NOMO-1 treated with DMSO at 0.1 percent for 48 hours (cell line): ENCODE measurements at regions not wholly inside any gene's neighbourhood (a gene's known extent, or its start where the extent isn't known, plus 50 kb on each side); places are given as distances from the start of the nearest gene placed in this dataset.

Experiments
- DNase-seq: peaks from one replicate; lab custom pipeline; 2025; ENCODE audit not compliant: unreplicated experiment; lab: John Stamatoyannopoulos, UW

DNA sequence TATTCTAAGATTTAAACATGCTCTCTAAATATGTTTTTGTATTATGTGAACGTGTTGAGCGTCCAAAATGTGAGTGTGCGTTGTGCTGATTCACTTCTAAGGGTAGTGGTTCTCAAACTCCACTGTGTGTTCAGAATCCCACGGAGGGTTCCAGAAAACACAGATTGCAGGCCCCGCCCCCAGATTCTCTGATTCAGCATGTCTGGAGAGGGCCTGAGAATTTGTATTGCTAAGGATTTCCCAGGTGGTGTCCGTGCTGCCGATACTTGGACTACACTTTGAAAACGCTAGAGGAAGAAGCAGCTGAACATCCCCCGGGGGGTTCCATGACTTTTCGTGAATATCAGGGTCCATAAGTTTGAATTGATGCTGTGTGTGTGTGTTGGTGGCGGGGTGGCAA lies 1043.2 kb upstream of the WWC1 start:
- DNase-seq: no peak

DNA sequence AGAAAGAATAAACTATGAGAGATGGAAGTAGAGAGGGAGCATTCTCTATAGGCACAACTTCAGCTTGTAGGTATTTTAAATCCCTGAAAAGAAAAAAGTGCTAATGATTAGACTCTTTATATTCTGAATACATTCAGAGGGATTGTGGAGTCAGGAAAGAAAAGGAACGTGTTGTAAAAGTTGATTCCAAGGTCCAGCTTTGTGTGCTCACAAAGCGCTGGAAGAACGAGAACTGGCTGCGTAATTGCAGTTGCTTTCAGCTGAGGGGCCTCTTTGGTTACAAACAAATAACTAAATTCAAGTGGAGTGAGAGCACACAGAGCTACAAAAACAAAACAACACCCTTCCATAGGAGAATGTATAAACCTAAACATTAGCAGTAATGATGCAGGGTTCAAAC lies 1040.4 kb upstream of the WWC1 start:
- DNase-seq: no peak

- DNase-seq: no peak
Measured at GRCh38 chr5:167254132-167254531, 1037.3 kb upstream of the WWC1 start.

DNA sequence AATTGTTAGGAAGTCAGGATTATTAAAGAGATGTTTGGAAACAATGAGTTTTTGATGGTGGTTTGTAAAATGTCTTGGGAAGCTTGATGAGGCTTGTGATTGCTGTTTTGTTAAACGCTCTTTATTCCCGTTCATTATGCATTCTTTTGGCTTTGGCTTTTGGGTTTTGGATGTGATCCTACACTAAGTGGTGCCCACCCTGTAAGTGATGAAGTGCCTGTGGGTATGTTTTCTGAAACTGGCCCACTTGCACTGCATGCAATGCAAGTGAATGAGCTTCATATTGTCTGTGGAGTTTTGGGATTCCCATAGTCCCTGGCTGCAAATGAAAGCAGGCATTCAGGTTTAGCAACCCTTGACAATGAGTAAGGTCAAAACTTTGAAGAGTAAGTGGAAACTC lies 1035.5 kb upstream of the WWC1 start:
- no peak for DNase-seq

GRCh38 chr5:167259806-167260205 lies 1031.6 kb upstream of the WWC1 start:
- no peak for DNase-seq

GRCh38 chr5:167261309-167262100 lies 1029.9 kb upstream of the WWC1 start:
- no peak for DNase-seq

- DNase-seq: no peak
Measured at GRCh38 chr5:167263185-167263584, 1028.3 kb upstream of the WWC1 start.

DNA sequence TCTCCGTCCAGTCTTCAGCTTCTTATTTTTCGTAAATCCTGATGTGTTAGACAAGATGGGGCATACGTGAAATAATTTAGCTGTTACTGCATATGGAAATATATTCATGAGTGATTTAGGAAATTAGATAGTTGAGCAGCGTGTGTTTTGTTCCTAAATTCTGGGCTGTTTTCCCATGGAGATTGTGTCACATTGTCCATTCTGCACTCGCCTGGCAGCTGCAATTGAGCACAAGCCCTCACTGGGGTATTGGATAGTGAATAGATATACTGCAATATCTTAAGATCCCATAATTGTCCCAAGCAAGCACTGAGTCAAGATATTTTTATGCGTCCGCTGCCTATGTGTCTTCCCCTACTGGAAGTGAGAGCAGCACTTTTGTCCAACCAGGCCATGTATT lies 1027.1 kb upstream of the WWC1 start:
- no peak for DNase-seq

DNA sequence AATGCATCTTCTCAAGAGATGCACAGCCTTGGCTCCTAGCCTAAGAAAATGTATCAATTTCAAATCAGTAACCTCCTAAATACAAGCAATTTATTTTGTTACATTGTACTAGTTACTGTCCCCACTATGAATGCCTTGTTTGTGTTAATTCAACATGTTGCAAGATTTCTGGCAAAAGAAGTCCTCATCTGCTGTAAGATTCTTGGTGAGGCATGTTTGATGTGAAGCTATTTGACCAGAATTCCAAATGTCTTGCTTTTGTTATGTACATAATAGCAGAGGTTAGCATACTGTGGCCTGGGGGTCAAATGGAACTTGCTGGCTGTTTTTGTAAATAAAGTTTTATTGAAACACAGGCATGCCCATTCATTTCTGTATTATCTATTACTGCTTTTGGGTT lies 1023.1 kb upstream of the WWC1 start:
- DNase-seq: no peak

GRCh38 chr5:167269146-167269545 lies 1022.3 kb upstream of the WWC1 start:
- DNase-seq: no peak

DNA sequence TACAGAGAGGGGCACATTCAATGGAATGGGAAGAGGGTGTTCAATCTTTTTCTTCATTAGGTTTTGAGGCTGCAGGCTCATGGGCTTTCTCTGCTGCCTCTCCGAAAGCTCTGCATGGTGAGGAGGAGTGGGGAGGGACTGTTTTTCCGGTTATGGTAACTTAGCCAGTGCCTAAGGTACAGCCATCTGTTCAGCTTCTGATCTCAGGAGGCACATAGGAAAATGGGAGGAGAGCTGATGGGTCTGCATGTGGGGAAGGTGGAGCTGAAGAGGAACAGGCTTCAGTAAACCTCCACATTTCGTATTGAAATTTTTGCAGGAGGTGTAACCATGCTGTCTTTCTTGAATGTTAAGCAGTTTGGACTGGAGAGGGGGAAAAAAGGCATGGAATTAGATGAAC lies 1020.4 kb upstream of the WWC1 start:
- DNase-seq: no peak

DNA sequence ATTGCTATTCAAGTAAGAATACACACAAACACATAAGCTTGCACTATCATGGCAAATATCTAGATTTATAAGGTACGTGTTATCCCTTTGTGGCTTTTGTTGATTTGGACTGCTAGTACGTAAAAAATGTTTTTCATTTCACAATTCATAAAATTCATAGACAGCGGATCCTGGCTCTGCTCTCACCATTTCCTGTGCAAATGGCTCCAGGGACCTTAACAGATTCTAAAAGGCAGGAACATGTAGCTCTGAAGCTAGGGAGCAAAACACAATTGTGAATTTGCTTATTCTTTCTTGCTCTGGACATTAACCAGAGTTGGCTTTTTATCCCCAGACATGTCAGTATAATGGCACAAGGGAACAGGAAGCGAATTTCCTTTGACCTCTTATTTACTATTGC lies 1019.9 kb upstream of the WWC1 start:
- DNase-seq: no peak

- DNase-seq: no peak
Measured at GRCh38 chr5:167280111-167280510, 1011.3 kb upstream of the WWC1 start.

- DNase-seq: no peak
Measured at GRCh38 chr5:167281925-167282324, 1009.5 kb upstream of the WWC1 start.

GRCh38 chr5:167283691-167284090 lies 1007.8 kb upstream of the WWC1 start:
- no peak for DNase-seq

- DNase-seq: no peak
Measured at GRCh38 chr5:167284222-167284890, 1007.1 kb upstream of the WWC1 start.

- no peak for DNase-seq
Measured at GRCh38 chr5:167285591-167285990, 1005.9 kb upstream of the WWC1 start.

- DNase-seq: no peak
Measured at GRCh38 chr5:167286891-167287290, 1004.6 kb upstream of the WWC1 start.

DNA sequence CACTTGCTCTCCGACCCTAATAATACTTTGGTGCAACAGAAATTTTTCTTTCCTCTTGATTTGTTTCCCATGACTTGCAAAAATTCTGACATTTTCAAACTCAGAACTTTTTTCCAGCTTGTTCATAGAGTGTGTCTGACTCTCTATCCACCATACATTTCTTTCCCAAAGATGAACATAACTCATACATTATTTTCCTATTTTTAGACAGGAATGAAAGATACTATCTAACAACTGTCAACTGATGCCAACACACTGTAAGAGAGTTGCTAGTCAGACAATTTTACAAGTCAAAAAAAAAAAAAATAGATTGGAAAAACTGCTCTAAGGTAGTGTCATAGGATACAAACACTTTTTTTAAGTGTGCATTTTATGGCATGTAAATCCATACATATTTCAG lies 1001.0 kb upstream of the WWC1 start:
- DNase-seq: no peak

DNA sequence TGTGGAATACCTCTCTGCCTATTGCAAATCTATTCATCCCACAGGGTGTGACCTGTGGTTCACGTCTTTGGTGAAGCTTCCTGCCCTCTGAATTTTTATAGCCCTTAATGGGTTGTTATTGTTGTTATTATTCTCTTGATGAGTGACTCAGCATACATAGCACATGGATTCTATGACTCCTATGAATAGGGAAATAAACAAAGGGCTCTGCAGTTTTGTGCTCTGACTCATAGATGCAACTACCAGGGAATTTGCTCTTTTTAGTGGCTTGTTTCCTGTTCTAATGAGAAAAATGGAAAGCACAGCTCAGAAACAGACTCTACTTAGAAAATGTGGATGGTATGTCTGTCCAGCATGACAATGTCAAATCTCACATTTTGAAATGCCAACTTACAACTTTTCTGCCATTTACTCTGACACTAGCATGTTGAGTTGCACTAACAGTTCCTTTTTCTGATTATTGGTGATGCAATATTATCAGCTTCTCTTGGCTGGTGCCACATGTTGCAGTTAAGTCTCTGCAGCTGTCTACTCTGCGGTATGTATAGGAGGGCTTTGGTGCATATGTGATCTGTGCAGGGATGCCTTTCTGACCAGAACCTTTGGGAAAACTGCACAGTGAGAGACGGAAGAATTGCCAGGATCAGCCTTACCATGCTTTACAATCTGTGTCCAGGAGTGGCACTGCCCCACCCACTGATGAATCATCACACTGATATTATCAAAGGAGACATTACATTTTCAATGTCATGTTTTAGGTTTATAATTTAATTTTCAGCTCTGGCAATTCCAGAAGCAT lies 996.4 kb upstream of the WWC1 start:
- no peak for DNase-seq

DNA sequence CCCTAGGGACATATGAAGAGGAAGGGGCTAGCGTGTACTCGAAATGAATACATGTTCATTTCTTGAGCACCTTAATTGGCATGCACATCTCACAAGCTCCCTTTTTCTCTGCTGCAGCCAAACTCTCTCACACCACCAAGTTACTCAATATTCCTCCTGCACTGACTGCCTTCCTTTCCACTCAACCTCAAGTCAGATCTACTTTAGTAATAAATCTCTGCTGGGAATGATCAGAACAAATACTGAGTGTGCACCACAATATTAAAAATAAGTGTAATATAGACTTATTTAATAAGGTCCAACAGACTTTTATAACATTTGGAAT lies 995.8 kb upstream of the WWC1 start:
- no peak for DNase-seq

- no peak for DNase-seq
Measured at GRCh38 chr5:167296066-167296465, 995.4 kb upstream of the WWC1 start.
